ENCODE measurements at regions not wholly inside any gene's neighbourhood (a gene's known extent, or its start where the extent isn't known, plus 50 kb on each side); places are given as distances from the start of the nearest gene placed in this dataset.

DNA sequence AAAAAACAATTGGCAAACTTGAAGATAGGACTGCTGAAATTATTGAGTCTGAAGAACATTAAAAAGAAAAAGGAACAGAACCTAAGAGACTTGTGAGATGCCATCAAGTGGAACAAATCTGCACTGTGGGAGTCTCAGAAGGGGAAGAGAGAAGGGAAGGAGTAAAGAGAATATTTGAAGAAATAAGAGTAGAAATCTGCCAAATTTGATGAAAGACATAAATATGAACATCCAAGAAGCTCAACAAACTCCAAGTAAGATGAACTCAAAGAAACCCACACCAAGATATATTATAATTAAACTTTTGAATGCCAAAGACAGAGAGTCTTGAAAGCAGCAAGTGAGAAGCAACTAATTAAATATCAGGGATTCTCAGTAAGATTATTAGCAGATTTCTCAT, 102.7 kb downstream of the ZNF519 start:
- TF ChIP-seq ZNF274 (IDR thresholded peaks at IDR 0.05; ENCODE audit: low read depth, low read length) (no peak), YY1 (IDR thresholded peaks at IDR 0.05; ENCODE audit: insufficient read depth, insufficient read length) (no peak)
